Rectal smooth muscle tissue (tissue), 1 donor: ENCODE measurements at regions not wholly inside any gene's neighbourhood (a gene's known extent, or its start where the extent isn't known, plus 50 kb on each side); places are given as distances from the start of the nearest gene placed in this dataset.

Source experiments
- H3K27ac ChIP-seq: one replicate; pipeline ENCODE4 v1.7.0; 2013; ENCODE audit warnings: low read depth, low read length, inconsistent platforms
- H3K27me3 ChIP-seq: one replicate; pipeline ENCODE4 v1.7.0; 2013; ENCODE audit warnings: low read length; ENCODE audit not compliant: control insufficient read depth, insufficient read depth
- H3K36me3 ChIP-seq: one replicate; pipeline ENCODE4 v1.7.0; 2013; ENCODE audit warnings: low read length; ENCODE audit not compliant: control insufficient read depth, insufficient read depth
- H3K4me1 ChIP-seq: one replicate; pipeline ENCODE4 v1.7.0; 2013; ENCODE audit warnings: low read length; ENCODE audit not compliant: control insufficient read depth, insufficient read depth
- H3K4me3 ChIP-seq: one replicate; pipeline ENCODE4 v1.7.0; 2013; ENCODE audit warnings: low read length
- H3K9ac ChIP-seq: one replicate; pipeline ENCODE4 v1.7.0; 2013; ENCODE audit warnings: low read length

- no peak overlapping the region for H3K27ac ChIP-seq
- no peak overlapping the region for H3K4me3 ChIP-seq
- no peaks in the 10 kb centered on the region for H3K36me3 ChIP-seq
- H3K9ac ChIP-seq: no peak overlapping the region
- no peaks in the 10 kb centered on the region for H3K4me1 ChIP-seq
- H3K27me3 ChIP-seq: no peaks in the 10 kb centered on the region
Measured at GRCh38 chr3:20425138-20425537, 239.1 kb upstream of the SGO1 start.

- no peaks in the 10 kb centered on the region for H3K27me3 ChIP-seq
- H3K4me3 ChIP-seq: no peak overlapping the region
- H3K4me1 ChIP-seq: no peaks in the 10 kb centered on the region
- H3K27ac ChIP-seq: no peak overlapping the region
- no peaks in the 10 kb centered on the region for H3K36me3 ChIP-seq
- H3K9ac ChIP-seq: no peak overlapping the region
Measured at GRCh38 chr3:20424086-20424485, 238.1 kb upstream of the SGO1 start.

GRCh38 chr3:20422391-20422790 lies 236.4 kb upstream of the SGO1 start:
- H3K27ac ChIP-seq: no peak overlapping the region
- H3K4me1 ChIP-seq: no peaks in the 10 kb centered on the region
- no peaks in the 10 kb centered on the region for H3K36me3 ChIP-seq
- no peaks in the 10 kb centered on the region for H3K27me3 ChIP-seq
- no peak overlapping the region for H3K4me3 ChIP-seq
- no peak overlapping the region for H3K9ac ChIP-seq

- Histone ChIP-seq H3K36me3 (no peaks in the 10 kb centered on the region), H3K27ac (no peak overlapping the region), H3K27me3 (no peaks in the 10 kb centered on the region), H3K9ac (no peak overlapping the region), H3K4me1 (no peaks in the 10 kb centered on the region), H3K4me3 (no peak overlapping the region)
Measured at GRCh38 chr3:20417388-20418108, 231.5 kb upstream of the SGO1 start.

- no peak overlapping the region for H3K9ac ChIP-seq
- no peaks in the 10 kb centered on the region for H3K27me3 ChIP-seq
- H3K36me3 ChIP-seq: no peaks in the 10 kb centered on the region
- H3K4me1 ChIP-seq: no peaks in the 10 kb centered on the region
- no peak overlapping the region for H3K4me3 ChIP-seq
- H3K27ac ChIP-seq: no peak overlapping the region
Measured at GRCh38 chr3:20406611-20407011, 220.6 kb upstream of the SGO1 start.

- H3K27me3 ChIP-seq: no peaks in the 10 kb centered on the region
Measured at GRCh38 chr3:20405744-20406143, 219.7 kb upstream of the SGO1 start.

GRCh38 chr3:20405231-20405630 lies 219.2 kb upstream of the SGO1 start:
- no peaks in the 10 kb centered on the region for H3K4me1 ChIP-seq
- no peaks in the 10 kb centered on the region for H3K36me3 ChIP-seq
- H3K9ac ChIP-seq: no peak overlapping the region
- H3K4me3 ChIP-seq: no peak overlapping the region
- H3K27me3 ChIP-seq: no peaks in the 10 kb centered on the region
- H3K27ac ChIP-seq: no peak overlapping the region

More at GRCh38 chr3:20405744-20406143, 219.7 kb upstream of the SGO1 start:
- no peak overlapping the region for H3K4me3 ChIP-seq
- no peak overlapping the region for H3K9ac ChIP-seq
- no peaks in the 10 kb centered on the region for H3K36me3 ChIP-seq
- H3K27ac ChIP-seq: no peak overlapping the region
- H3K4me1 ChIP-seq: no peaks in the 10 kb centered on the region

- Histone ChIP-seq H3K36me3 (no peaks in the 10 kb centered on the region), H3K4me1 (no peaks in the 10 kb centered on the region), H3K4me3 (no peak overlapping the region), H3K27ac (no peak overlapping the region), H3K9ac (no peak overlapping the region), H3K27me3 (no peaks in the 10 kb centered on the region)
Measured at GRCh38 chr3:20404741-20405100, 218.7 kb upstream of the SGO1 start.

- no peaks in the 10 kb centered on the region for H3K27me3 ChIP-seq
- no peak overlapping the region for H3K4me3 ChIP-seq
- H3K4me1 ChIP-seq: no peaks in the 10 kb centered on the region
- H3K9ac ChIP-seq: no peak overlapping the region
- H3K27ac ChIP-seq: no peak overlapping the region
- no peaks in the 10 kb centered on the region for H3K36me3 ChIP-seq
Measured at GRCh38 chr3:20403986-20404740, 218.2 kb upstream of the SGO1 start.

- Histone ChIP-seq H3K9ac (no peak overlapping the region), H3K27me3 (no peaks in the 10 kb centered on the region), H3K36me3 (no peaks in the 10 kb centered on the region), H3K4me3 (no peak overlapping the region), H3K27ac (no peak overlapping the region), H3K4me1 (no peaks in the 10 kb centered on the region)
Measured at GRCh38 chr3:20401253-20401652, 215.2 kb upstream of the SGO1 start.

GRCh38 chr3:20400686-20401085 lies 214.7 kb upstream of the SGO1 start:
- H3K4me1 ChIP-seq: no peaks in the 10 kb centered on the region
- H3K27ac ChIP-seq: no peak overlapping the region
- H3K9ac ChIP-seq: no peak overlapping the region
- no peaks in the 10 kb centered on the region for H3K36me3 ChIP-seq
- H3K4me3 ChIP-seq: no peak overlapping the region
- H3K27me3 ChIP-seq: no peaks in the 10 kb centered on the region

- no peaks in the 10 kb centered on the region for H3K36me3 ChIP-seq
- no peak overlapping the region for H3K27ac ChIP-seq
- no peak overlapping the region for H3K4me3 ChIP-seq
- H3K4me1 ChIP-seq: no peaks in the 10 kb centered on the region
- no peaks in the 10 kb centered on the region for H3K27me3 ChIP-seq
- no peak overlapping the region for H3K9ac ChIP-seq
Measured at GRCh38 chr3:20400281-20400680, 214.3 kb upstream of the SGO1 start.

GRCh38 chr3:20396335-20396734 lies 210.3 kb upstream of the SGO1 start:
- Histone ChIP-seq H3K27me3 (no peaks in the 10 kb centered on the region), H3K4me3 (no peak overlapping the region), H3K4me1 (no peaks in the 10 kb centered on the region), H3K9ac (no peak overlapping the region), H3K27ac (no peak overlapping the region), H3K36me3 (no peaks in the 10 kb centered on the region)
